ENCODE measurements at regions not wholly inside any gene's neighbourhood (a gene's known extent, or its start where the extent isn't known, plus 50 kb on each side); places are given as distances from the start of the nearest gene placed in this dataset.

GRCh38 chr6:85118233-85118632 is 331.6 kb upstream of the NT5E start:
- DNase-seq (no peak), ATAC-seq (no peak)
- TF ChIP-seq CTCF (IDR thresholded peaks at IDR 0.05): no peak
- no peak for TF ChIP-seq POLR2A (IDR thresholded peaks at IDR 0.05)
- Histone ChIP-seq H3K9me3 (no peaks in the 10 kb centered on the region), H3K36me3 (replicated peaks in 1 of 2; ENCODE audit: insufficient read depth in 1 of 2, low read depth in 2 of 2) (no peaks in the 10 kb centered on the region), H3K27ac (no peak overlapping the region), H3K4me1 (no peaks in the 10 kb centered on the region), H3K27me3 (no peaks in the 10 kb centered on the region), H3K4me3 (no peak overlapping the region)
- 47 to 50% methylated on average over 5 of the region's 5 CpGs for WGBS, 2 donors
- intact Hi-C loops (cut with DNase I): no loop called here

- WGBS, 2 donors: 59 to 70% methylated on average over 3 of the region's 3 CpGs
- no peak for DNase-seq
- ATAC-seq: no peak
- Histone ChIP-seq H3K27ac (no peak overlapping the region), H3K9me3 (no peaks in the 10 kb centered on the region), H3K4me3 (no peak overlapping the region), H3K27me3 (no peaks in the 10 kb centered on the region), H3K36me3 (replicated peaks in 1 of 2; ENCODE audit: insufficient read depth in 1 of 2, low read depth in 2 of 2) (no peaks in the 10 kb centered on the region), H3K4me1 (no peaks in the 10 kb centered on the region)
- intact Hi-C loops (cut with DNase I): no loop called here
- TF ChIP-seq POLR2A (IDR thresholded peaks at IDR 0.05) (no peak), CTCF (IDR thresholded peaks at IDR 0.05) (no peak)
Measured at GRCh38 chr6:85116475-85116874, 333.4 kb upstream of the NT5E start.

- Histone ChIP-seq H3K9me3 (no peaks in the 10 kb centered on the region), H3K4me1 (no peaks in the 10 kb centered on the region), H3K27ac (no peak overlapping the region), H3K4me3 (no peak overlapping the region), H3K27me3 (no peaks in the 10 kb centered on the region), H3K36me3 (replicated peaks in 1 of 2; ENCODE audit: insufficient read depth in 1 of 2, low read depth in 2 of 2) (no peaks in the 10 kb centered on the region)
- WGBS, 2 donors: 21 to 41% methylated on average over 2 of the region's 2 CpGs
- no peak for DNase-seq
- no peak for TF ChIP-seq CTCF (IDR thresholded peaks at IDR 0.05)
- ATAC-seq: no peak
- intact Hi-C loops (cut with DNase I): no loop called here
Measured at GRCh38 chr6:85115876-85116275, 334.0 kb upstream of the NT5E start.

- intact Hi-C loops (cut with DNase I): no loop called here
- ATAC-seq: no peak
- H3K9me3 ChIP-seq: no peaks in the 10 kb centered on the region
- no peak overlapping the region for H3K4me3 ChIP-seq
- H3K27me3 ChIP-seq: no peaks in the 10 kb centered on the region
- no peak overlapping the region for H3K27ac ChIP-seq
- TF ChIP-seq CTCF (IDR thresholded peaks at IDR 0.05): no peak
- TF ChIP-seq POLR2A (IDR thresholded peaks at IDR 0.05): no peak
- H3K36me3 ChIP-seq (replicated peaks in 1 of 2; ENCODE audit: insufficient read depth in 1 of 2, low read depth in 2 of 2): no peaks in the 10 kb centered on the region
- WGBS, 2 donors: 57 to 60% methylated on average over 6 of the region's 6 CpGs
- H3K4me1 ChIP-seq: no peaks in the 10 kb centered on the region
- DNase-seq: no peak
Measured at GRCh38 chr6:85115376-85115775, 334.5 kb upstream of the NT5E start.

- H3K4me3 ChIP-seq: no peak overlapping the region
- intact Hi-C loops (cut with DNase I): no loop called here
- WGBS, 2 donors: 71 to 76% methylated on average over 6 of the region's 6 CpGs
- H3K27me3 ChIP-seq: no peaks in the 10 kb centered on the region
- no peaks in the 10 kb centered on the region for H3K4me1 ChIP-seq
- TF ChIP-seq POLR2A (IDR thresholded peaks at IDR 0.05): no peak
- TF ChIP-seq CTCF (IDR thresholded peaks at IDR 0.05): no peak
- no peaks in the 10 kb centered on the region for H3K9me3 ChIP-seq
- H3K36me3 ChIP-seq (replicated peaks in 1 of 2; ENCODE audit: insufficient read depth in 1 of 2, low read depth in 2 of 2): no peaks in the 10 kb centered on the region
- DNase-seq: no peak
- H3K27ac ChIP-seq: no peak overlapping the region
- ATAC-seq: no peak
Measured at GRCh38 chr6:85114581-85114935, 335.3 kb upstream of the NT5E start.
